HCT116 (cell line): ENCODE measurements at regions not wholly inside any gene's neighbourhood (a gene's known extent, or its start where the extent isn't known, plus 50 kb on each side); places are given as distances from the start of the nearest gene placed in this dataset.

Experiments
- ATAC-seq: fragments of 200-7000 bp; cut with Tn5 transposase; 2 replicates; pipeline ENCODE4 v1.9.1; 2020; ENCODE audit warnings: mild to moderate bottlenecking, moderate library complexity
- BruUV-seq: library from RNA; stranded (reverse); fragments of 400-500 nt; replicated peaks from 2 replicates; lab custom pipeline; 2021; lab: Mats Ljungman, UMichigan
- CTCF ChIA-PET: fragments of 300-600 bp; sonication (Branson Sonifier 250); formaldehyde crosslinking; loops from one replicate; lab custom pipeline; 2021; ENCODE audit warnings: antibody characterized with exemption; lab: Charles Lee
- POLR2A ChIA-PET: fragments of 300-600, 350-600 bp; sonication (Branson Sonifier 250); formaldehyde crosslinking; loops from one replicate; lab custom pipeline; 2021; ENCODE audit warnings: antibody characterized with exemption; lab: Charles Lee
- RAD21 ChIA-PET, 2 experiments: fragments of 300-600 bp; sonication (Branson Sonifier 250); formaldehyde crosslinking; loops; one replicate each; lab custom pipeline; 2023; ENCODE audit warnings: low total read pairs in 2 of 2; ENCODE audit not compliant: uncharacterized antibody in 2 of 2, unreplicated experiment in 2 of 2, low non-redundant PET in 1 of 2; lab: Charles Lee
- DNase-seq: peaks from one replicate; pipeline ENCODE4 v3.0.0-alpha.2; 2010; ENCODE audit warnings: low read depth, low spot score
- H2AFZ ChIP-seq: fragments of 200-600 bp; shearing (Covaris generic), sonication (generic); 2 replicates; pipeline ENCODE4 v1.6.1; 2017; ENCODE audit warnings: low read depth, mixed run types, mixed read lengths, antibody characterized with exemption, low read length; ENCODE audit not compliant: poor library complexity, severe bottlenecking
- H3K27ac ChIP-seq: 2 replicates; pipeline ENCODE4 v1.5.1; 2012; ENCODE audit warnings: low read depth, low read length
- H3K27me3 ChIP-seq: fragments of 200-600 bp; sonication (generic); 2 replicates; pipeline ENCODE4 v1.6.1; 2016; ENCODE audit warnings: mixed run types, low read length, mixed read lengths; ENCODE audit not compliant: insufficient read depth
- H3K36me3 ChIP-seq, 2 experiments: fragments of 200-500 bp in 1 of 2; fragments of 200-600 bp in 1 of 2; sonication (Bioruptor generic) in 1 of 2; sonication (generic) in 1 of 2; 2 replicates each; pipeline versions ENCODE4 v1.5.1 to v1.6.1; 2014 to 2016; ENCODE audit warnings: low read length in 2 of 2, inconsistent platforms in 1 of 2, mixed read lengths in 1 of 2, mixed run types in 1 of 2; ENCODE audit not compliant: insufficient read depth in 2 of 2, control insufficient read depth in 1 of 2
- H3K4me1 ChIP-seq, 2 experiments: fragments of 200-600 bp in 1 of 2; sonication (generic) in 1 of 2; 2 replicates each; pipeline versions ENCODE4 v1.5.1 to v1.6.1; 2012 to 2017; ENCODE audit warnings: low read length in 2 of 2, inconsistent platforms in 1 of 2, mild to moderate bottlenecking in 1 of 2, mixed read lengths in 1 of 2, mixed run types in 1 of 2, moderate library complexity in 1 of 2; ENCODE audit not compliant: insufficient read depth in 2 of 2, control insufficient read depth in 1 of 2
- H3K4me2 ChIP-seq: fragments of 200-600 bp; sonication (generic); 2 replicates; pipeline ENCODE4 v1.6.1; 2017; ENCODE audit warnings: mixed run types, low read length, mixed read lengths
- H3K4me3 ChIP-seq, 2 experiments: fragments of 200-600 bp in 1 of 2; sonication (generic) in 1 of 2; replicated peaks in 1 of 2; 2 replicates each; pipeline ENCODE4 v1.5.1; 2011 to 2016; ENCODE audit warnings: low read length in 2 of 2, control low read depth in 1 of 2, low read depth in 1 of 2, mild to moderate bottlenecking in 1 of 2, mixed read lengths in 1 of 2, mixed run types in 1 of 2
- H3K79me2 ChIP-seq: fragments of 200-600 bp; sonication (generic); 2 replicates; pipeline ENCODE4 v1.6.1; 2017; ENCODE audit warnings: mild to moderate bottlenecking, mixed run types, low read length, moderate library complexity, mixed read lengths; ENCODE audit not compliant: insufficient read depth
- H3K9ac ChIP-seq: fragments of 200-600 bp; sonication (generic); 2 replicates; pipeline ENCODE4 v1.6.1; 2016; ENCODE audit warnings: low read length, mixed read lengths
- H3K9me2 ChIP-seq: fragments of 200-600 bp; sonication (generic), shearing (Covaris generic); 2 replicates; pipeline ENCODE4 v1.6.1; 2017; ENCODE audit warnings: mixed run types, mild to moderate bottlenecking, moderate library complexity; ENCODE audit not compliant: insufficient read depth
- H3K9me3 ChIP-seq, 2 experiments: fragments of 200-500 bp in 1 of 2; fragments of 200-600 bp in 1 of 2; sonication (Bioruptor generic) in 1 of 2; sonication (generic) in 1 of 2; 2 replicates each; pipeline ENCODE4 v1.6.1; 2014 to 2017; ENCODE audit warnings: low read length in 2 of 2, mixed read lengths in 2 of 2, inconsistent platforms in 1 of 2, low read depth in 1 of 2, mild to moderate bottlenecking in 1 of 2, mixed run types in 1 of 2, moderate library complexity in 1 of 2; ENCODE audit not compliant: control insufficient read depth in 1 of 2, insufficient read depth in 1 of 2
- H4K20me1 ChIP-seq: fragments of 200-600 bp; sonication (generic), shearing (Covaris generic); 2 replicates; pipeline ENCODE4 v1.6.1; 2017; ENCODE audit warnings: mixed run types, mild to moderate bottlenecking, moderate library complexity; ENCODE audit not compliant: insufficient read depth
- CBX3 ChIP-seq: IDR thresholded peaks from 2 replicates; pipeline ENCODE4 v1.6.1; 2012; ENCODE audit warnings: low read depth
- EGR1 ChIP-seq: IDR thresholded peaks from 2 replicates; pipeline ENCODE4 v1.6.1; 2012; ENCODE audit warnings: low read depth
- EZH2 ChIP-seq: fragments of 200-600 bp; sonication (generic); IDR thresholded peaks from 2 replicates; pipeline ENCODE4 v1.6.1; 2017; ENCODE audit warnings: antibody characterized with exemption, mixed run types
- EZH2phosphoT487 ChIP-seq: fragments of 200-600 bp; IDR thresholded peaks from 2 replicates; pipeline ENCODE4 v1.6.1; 2018; ENCODE audit warnings: antibody characterized with exemption, borderline replicate concordance
- JUND ChIP-seq: IDR thresholded peaks from 2 replicates; pipeline ENCODE4 v1.6.1; 2012
- POLR2A ChIP-seq: IDR thresholded peaks from 2 replicates; pipeline ENCODE4 v1.7.0; 2011; ENCODE audit warnings: borderline replicate concordance; ENCODE audit not compliant: insufficient read depth, insufficient read length; ENCODE audit errors: extremely low read depth
- RAD21 ChIP-seq: IDR thresholded peaks from 2 replicates; pipeline ENCODE4 v1.6.1; 2012; ENCODE audit warnings: low read depth, mild to moderate bottlenecking
- SIN3A ChIP-seq: IDR thresholded peaks from 2 replicates; pipeline ENCODE4 v1.6.1; 2012; ENCODE audit warnings: low read depth
- SRF ChIP-seq: IDR thresholded peaks from 2 replicates; pipeline ENCODE4 v1.6.1; 2012; ENCODE audit warnings: low read depth
- ZFX ChIP-seq: fragments of 450-650 bp; IDR thresholded peaks from 2 replicates; pipeline ENCODE4 v1.6.1; 2017
- intact Hi-C: fragments of 100-400 bp; cut with micrococcal nuclease; formaldehyde crosslinking; loops from 2 replicates; pipeline ENCODE4 v1.10.0; 2022
- TF ChIP-seq, protein P1 (sequence below): IDR thresholded peaks from 2 replicates; pipeline ENCODE4 v1.6.1; 2011; ENCODE audit warnings: mild to moderate bottlenecking, low read length, moderate library complexity; ENCODE audit not compliant: insufficient replicate concordance; ENCODE audit errors: extremely low read depth
- TF ChIP-seq, protein P2 (sequence below): IDR thresholded peaks from 2 replicates; pipeline ENCODE4 v1.6.1; 2012; ENCODE audit warnings: low read depth
- TF ChIP-seq, protein P3 (sequence below): IDR thresholded peaks from 2 replicates; pipeline ENCODE4 v1.6.1; 2012
- TF ChIP-seq, protein P4 (sequence below): IDR thresholded peaks from 2 replicates; pipeline ENCODE4 v1.6.1; 2012

DNA sequence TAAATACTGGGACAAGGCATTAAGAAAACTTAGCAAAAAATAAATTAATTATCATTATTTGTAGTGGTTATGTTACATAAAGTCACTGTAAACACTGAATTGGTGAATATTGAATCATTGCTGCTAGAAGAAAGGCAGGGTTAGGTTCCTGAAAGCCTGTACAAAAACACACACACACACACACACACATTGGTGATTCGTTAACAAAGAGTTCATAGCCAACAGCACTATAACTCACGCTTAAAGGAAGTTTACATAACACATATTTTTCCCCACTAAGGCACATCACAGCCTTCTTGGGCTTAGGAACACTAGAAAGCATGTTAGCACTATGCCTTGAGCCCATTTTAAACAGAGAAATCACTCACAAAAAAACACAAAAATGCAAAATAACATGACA lies 690.0 kb upstream of the PIK3C3 start:
- no peak for ATAC-seq
- no peak for DNase-seq
- Histone ChIP-seq H3K4me1 (no peaks in the 10 kb centered on the region), H3K79me2 (no peaks in the 10 kb centered on the region), H4K20me1 (no peaks in the 10 kb centered on the region), H3K4me3 (no peak overlapping the region), H3K4me2 (no peak overlapping the region), H3K27me3 (no peaks in the 10 kb centered on the region), H3K9ac (no peak overlapping the region), H2AFZ (no peak overlapping the region), H3K36me3 (no peaks in the 10 kb centered on the region), H3K27ac (no peak overlapping the region), H3K9me3 (peaks cover 12 to 23% of the 10 kb centered on the region in 2 experiments; a peak in 2 of 4 replicates), H3K9me2 (no peaks in the 10 kb centered on the region)
- no peak for TF ChIP-seq EGR1
- no peak for TF ChIP-seq CBX3
- TF ChIP-seq, protein P1, sequence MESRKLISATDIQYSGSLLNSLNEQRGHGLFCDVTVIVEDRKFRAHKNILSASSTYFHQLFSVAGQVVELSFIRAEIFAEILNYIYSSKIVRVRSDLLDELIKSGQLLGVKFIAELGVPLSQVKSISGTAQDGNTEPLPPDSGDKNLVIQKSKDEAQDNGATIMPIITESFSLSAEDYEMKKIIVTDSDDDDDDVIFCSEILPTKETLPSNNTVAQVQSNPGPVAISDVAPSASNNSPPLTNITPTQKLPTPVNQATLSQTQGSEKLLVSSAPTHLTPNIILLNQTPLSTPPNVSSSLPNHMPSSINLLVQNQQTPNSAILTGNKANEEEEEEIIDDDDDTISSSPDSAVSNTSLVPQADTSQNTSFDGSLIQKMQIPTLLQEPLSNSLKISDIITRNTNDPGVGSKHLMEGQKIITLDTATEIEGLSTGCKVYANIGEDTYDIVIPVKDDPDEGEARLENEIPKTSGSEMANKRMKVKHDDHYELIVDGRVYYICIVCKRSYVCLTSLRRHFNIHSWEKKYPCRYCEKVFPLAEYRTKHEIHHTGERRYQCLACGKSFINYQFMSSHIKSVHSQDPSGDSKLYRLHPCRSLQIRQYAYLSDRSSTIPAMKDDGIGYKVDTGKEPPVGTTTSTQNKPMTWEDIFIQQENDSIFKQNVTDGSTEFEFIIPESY, result no peak
- ChIA-PET CTCF (no interaction called here), POLR2A (no interaction called here), RAD21 (no interaction called here)
- intact Hi-C loops, result no loop called here
- no TSS peak for BruUV-seq

DNA sequence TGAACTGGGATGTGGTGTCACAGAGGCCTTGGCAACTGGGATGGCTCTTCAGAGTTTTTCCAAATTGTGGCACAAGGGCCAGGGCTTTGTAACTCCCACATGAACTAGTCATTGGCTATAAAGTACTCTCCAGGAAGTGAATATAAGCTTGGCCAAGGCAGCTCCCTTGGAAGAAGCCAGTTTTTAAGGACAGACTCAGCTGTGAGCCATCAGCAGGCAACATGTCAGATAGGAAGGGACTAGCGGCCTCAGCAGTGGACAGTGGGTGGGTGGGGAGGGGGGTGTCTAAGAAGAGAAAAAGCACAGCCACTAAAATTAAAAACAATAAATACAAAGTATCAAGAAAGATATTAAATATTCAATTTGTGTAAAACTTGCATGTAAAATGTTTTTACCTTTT lies 691.1 kb upstream of the PIK3C3 start:
- intact Hi-C loops, result no loop called here
- BruUV-seq, result no TSS peak
- no peaks in the 10 kb centered on the region for H3K79me2 ChIP-seq
- TF ChIP-seq CBX3 (no peak), POLR2A (no peak), EZH2 (no peak), ZFX (no peak), SRF (no peak), JUND (no peak), EZH2phosphoT487 (no peak), SIN3A (no peak), RAD21 (no peak)
- TF ChIP-seq, protein P1, result no peak
- TF ChIP-seq, protein P2, sequence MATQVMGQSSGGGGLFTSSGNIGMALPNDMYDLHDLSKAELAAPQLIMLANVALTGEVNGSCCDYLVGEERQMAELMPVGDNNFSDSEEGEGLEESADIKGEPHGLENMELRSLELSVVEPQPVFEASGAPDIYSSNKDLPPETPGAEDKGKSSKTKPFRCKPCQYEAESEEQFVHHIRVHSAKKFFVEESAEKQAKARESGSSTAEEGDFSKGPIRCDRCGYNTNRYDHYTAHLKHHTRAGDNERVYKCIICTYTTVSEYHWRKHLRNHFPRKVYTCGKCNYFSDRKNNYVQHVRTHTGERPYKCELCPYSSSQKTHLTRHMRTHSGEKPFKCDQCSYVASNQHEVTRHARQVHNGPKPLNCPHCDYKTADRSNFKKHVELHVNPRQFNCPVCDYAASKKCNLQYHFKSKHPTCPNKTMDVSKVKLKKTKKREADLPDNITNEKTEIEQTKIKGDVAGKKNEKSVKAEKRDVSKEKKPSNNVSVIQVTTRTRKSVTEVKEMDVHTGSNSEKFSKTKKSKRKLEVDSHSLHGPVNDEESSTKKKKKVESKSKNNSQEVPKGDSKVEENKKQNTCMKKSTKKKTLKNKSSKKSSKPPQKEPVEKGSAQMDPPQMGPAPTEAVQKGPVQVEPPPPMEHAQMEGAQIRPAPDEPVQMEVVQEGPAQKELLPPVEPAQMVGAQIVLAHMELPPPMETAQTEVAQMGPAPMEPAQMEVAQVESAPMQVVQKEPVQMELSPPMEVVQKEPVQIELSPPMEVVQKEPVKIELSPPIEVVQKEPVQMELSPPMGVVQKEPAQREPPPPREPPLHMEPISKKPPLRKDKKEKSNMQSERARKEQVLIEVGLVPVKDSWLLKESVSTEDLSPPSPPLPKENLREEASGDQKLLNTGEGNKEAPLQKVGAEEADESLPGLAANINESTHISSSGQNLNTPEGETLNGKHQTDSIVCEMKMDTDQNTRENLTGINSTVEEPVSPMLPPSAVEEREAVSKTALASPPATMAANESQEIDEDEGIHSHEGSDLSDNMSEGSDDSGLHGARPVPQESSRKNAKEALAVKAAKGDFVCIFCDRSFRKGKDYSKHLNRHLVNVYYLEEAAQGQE, result no peak
- TF ChIP-seq, protein P3, sequence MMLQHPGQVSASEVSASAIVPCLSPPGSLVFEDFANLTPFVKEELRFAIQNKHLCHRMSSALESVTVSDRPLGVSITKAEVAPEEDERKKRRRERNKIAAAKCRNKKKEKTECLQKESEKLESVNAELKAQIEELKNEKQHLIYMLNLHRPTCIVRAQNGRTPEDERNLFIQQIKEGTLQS, result no peak
- TF ChIP-seq, protein P4, sequence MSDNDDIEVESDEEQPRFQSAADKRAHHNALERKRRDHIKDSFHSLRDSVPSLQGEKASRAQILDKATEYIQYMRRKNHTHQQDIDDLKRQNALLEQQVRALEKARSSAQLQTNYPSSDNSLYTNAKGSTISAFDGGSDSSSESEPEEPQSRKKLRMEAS, result no peak

More for the DNA sequence above, 691.1 kb upstream of the PIK3C3 start:
- POLR2A ChIA-PET, result no interaction called here
- RAD21 ChIA-PET, result no interaction called here
- Histone ChIP-seq H3K9me3 (peaks cover 12 to 23% of the 10 kb centered on the region in 2 experiments; a peak in 2 of 4 replicates), H3K4me3 (no peak overlapping the region), H4K20me1 (no peaks in the 10 kb centered on the region), H3K9ac (no peak overlapping the region), H3K9me2 (no peaks in the 10 kb centered on the region), H3K4me2 (no peak overlapping the region), H3K27me3 (no peaks in the 10 kb centered on the region), H3K4me1 (no peaks in the 10 kb centered on the region), H3K27ac (no peak overlapping the region), H2AFZ (no peak overlapping the region), H3K36me3 (no peaks in the 10 kb centered on the region)
- CTCF ChIA-PET, result no interaction called here
- ATAC-seq (no peak), DNase-seq (no peak)
